ENCODE measurements at regions not wholly inside any gene's neighbourhood (a gene's known extent, or its start where the extent isn't known, plus 50 kb on each side); places are given as distances from the start of the nearest gene placed in this dataset.

DNA sequence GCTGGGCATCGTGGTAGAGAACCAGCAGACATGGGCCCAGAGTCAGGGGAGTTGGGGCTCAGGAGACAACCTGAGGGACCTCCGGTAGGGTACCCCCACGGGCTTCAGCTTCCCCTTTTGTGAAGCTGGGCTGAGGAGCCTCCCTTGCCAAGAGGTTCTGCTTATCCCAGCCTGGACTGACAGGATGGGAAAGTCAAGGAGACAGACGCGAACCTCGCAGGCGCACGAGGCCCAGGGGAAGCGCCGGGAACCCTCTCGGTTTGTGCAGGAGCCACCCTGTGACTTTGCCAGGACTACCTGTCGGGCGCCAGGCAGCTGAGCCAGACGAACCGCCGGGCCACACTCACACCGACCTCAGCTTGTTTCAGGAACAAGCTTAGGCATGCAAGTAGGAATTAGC lies 566.1 kb downstream of the BRD1 start:
- TF ChIP-seq, protein P1, sequence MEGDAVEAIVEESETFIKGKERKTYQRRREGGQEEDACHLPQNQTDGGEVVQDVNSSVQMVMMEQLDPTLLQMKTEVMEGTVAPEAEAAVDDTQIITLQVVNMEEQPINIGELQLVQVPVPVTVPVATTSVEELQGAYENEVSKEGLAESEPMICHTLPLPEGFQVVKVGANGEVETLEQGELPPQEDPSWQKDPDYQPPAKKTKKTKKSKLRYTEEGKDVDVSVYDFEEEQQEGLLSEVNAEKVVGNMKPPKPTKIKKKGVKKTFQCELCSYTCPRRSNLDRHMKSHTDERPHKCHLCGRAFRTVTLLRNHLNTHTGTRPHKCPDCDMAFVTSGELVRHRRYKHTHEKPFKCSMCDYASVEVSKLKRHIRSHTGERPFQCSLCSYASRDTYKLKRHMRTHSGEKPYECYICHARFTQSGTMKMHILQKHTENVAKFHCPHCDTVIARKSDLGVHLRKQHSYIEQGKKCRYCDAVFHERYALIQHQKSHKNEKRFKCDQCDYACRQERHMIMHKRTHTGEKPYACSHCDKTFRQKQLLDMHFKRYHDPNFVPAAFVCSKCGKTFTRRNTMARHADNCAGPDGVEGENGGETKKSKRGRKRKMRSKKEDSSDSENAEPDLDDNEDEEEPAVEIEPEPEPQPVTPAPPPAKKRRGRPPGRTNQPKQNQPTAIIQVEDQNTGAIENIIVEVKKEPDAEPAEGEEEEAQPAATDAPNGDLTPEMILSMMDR (IDR thresholded peaks at IDR 0.05; ENCODE audit: insufficient read depth, low read length, severe bottlenecking) = no peak
- no peaks in the 10 kb centered on the region for H3K27me3 ChIP-seq (ENCODE audit: control insufficient read depth, insufficient read depth, low read length)
- DNase-seq (ENCODE audit: low read depth) (no peak), FAIRE-seq (no peak)
- H3K36me3 ChIP-seq (ENCODE audit: control insufficient read depth, insufficient read depth, low read length) = no peaks in the 10 kb centered on the region
- H3K4me3 ChIP-seq (ENCODE audit: low read depth, low read length) = no peak overlapping the region

DNA sequence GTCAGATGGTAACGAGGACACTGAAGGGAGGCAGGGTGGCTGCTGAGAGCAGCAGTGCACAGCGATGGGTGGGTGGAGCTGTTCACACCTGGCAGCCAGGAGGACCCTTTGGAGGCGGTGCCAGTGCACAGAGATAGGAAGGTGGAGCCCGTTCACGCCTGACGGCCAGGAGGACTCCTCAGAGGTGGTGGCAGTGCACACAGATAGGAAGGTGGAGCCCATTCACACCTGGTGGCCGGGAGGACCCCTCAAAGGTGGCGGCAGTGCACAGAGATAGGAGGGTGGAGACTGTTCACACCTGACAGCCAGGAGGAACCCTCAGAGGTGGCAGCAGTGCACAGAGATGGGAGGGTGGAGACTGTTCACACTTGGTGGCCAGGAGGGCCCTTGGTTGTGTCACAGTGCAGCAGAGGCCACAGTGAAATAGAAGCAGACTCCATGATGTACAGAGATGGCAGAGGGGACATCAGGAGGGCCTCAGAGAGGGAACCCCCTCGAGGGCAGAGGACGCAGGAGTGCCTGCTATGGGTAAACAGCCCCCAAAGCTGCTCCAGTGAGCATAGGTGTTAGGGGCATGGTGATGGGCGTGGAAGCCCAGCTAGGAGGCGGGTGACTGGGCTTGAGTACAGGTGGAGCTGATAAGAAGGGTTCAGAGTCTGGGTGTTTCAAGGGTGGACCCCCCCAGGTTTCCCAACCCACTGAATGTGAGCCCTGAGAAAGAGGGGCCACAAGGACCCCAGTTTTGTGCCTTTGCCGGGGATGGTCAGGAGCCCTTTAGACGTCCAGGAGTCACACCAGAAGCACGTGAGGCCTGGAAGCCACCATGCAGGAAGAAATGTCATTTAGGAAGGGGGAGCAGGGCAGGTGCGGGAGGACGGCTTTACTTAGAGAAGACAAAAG lies 566.7 kb downstream of the BRD1 start:
- Histone ChIP-seq H3K36me3 (ENCODE audit: control insufficient read depth, insufficient read depth, low read length) (no peaks in the 10 kb centered on the region), H3K4me3 (ENCODE audit: low read depth, low read length) (no peak overlapping the region), H3K27me3 (ENCODE audit: control insufficient read depth, insufficient read depth, low read length) (no peaks in the 10 kb centered on the region)
- TF ChIP-seq, protein P1 (IDR thresholded peaks at IDR 0.05; ENCODE audit: insufficient read depth, low read length, severe bottlenecking) = no peak
- FAIRE-seq = no peak
- no peak for DNase-seq (ENCODE audit: low read depth)

DNA sequence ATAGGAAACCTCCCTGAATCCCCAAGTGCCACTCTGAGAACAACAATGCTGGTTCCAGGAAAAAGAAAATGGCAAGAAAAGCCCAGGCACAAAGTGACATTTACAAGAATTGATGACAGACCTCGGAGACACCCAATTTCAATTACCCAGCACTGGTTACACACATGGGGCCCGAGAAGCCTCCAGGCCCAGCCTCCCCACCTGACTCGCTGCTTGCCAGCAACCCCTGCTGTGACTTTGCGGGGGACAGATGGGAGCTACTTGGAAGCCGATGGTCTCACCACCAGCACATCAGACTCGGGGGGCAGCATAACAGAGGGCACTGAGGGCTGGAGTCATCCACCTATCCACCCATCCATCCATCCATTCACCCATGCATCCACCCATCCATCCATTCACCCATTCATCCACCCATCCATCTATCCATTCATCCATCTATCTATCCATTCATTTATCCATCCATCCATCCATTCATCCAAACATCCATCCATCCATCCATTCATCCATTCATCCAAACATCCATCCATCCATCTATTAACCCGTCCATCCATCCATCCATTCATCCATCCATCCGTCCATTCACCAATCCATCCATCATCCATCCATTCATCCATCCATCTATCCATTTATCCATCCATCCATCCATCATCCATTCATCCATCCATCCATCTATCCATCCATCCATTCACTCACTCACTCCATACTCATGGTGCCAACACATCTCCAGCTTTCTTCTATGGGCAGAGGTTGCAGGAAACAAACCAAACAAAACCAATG lies 567.6 kb downstream of the BRD1 start:
- no peak for DNase-seq (ENCODE audit: low read depth)
- Histone ChIP-seq H3K4me3 (ENCODE audit: low read depth, low read length) (no peak overlapping the region), H3K36me3 (ENCODE audit: control insufficient read depth, insufficient read depth, low read length) (no peaks in the 10 kb centered on the region), H3K27me3 (ENCODE audit: control insufficient read depth, insufficient read depth, low read length) (no peaks in the 10 kb centered on the region)
- TF ChIP-seq, protein P1 (IDR thresholded peaks at IDR 0.05; ENCODE audit: insufficient read depth, low read length, severe bottlenecking) = no peak
- FAIRE-seq = no peak

DNA sequence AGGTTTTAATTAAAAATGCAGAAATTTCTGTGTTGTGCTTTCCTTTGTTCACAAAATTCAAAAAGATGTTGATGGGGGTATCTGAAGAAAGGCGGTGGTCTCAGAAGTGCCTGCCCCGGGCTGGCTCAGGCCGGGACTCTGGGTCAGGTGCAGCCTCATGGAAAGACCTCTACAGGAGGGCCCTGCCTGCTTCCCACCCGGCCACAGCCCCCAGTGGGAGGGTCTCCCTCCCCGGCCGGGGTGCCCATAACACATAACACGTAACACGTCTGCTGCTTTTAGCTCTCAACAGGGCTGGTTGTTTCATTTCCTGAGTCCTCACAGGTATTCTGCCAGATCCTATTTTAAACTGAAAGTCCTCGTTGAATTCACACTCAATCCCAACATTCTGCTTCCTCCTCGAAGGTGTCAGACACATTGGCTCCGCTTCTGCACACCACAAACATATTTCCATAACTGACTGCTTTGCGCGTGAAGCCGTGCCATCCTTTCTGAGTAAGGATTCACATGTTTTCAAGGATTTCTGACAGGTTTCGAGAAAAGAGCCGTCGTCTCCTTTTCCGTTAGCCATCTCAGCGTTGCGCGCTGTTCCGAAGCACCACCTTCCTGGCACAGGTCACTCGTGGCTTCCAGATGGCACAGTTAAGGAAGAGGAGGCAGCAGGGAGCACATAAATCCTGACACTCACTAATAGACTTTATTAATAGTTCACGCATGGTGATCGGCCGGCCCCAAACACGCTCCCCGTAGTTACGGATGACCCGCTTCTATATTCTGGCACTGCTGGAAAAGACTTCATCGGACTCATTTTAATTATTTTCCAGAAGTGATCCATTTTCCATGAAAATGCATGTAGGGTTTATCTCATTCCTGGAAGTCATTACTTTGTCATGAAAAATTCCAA lies 569.3 kb downstream of the BRD1 start:
- TF ChIP-seq, protein P1 (IDR thresholded peaks at IDR 0.05; ENCODE audit: insufficient read depth, low read length, severe bottlenecking) = no peak
- no peaks in the 10 kb centered on the region for H3K36me3 ChIP-seq (ENCODE audit: control insufficient read depth, insufficient read depth, low read length)
- DNase-seq (ENCODE audit: low read depth) (no peak), FAIRE-seq (peak; percentile 66)
- no peak overlapping the region for H3K4me3 ChIP-seq (ENCODE audit: low read depth, low read length)
- H3K27me3 ChIP-seq (ENCODE audit: control insufficient read depth, insufficient read depth, low read length) = no peaks in the 10 kb centered on the region

DNA sequence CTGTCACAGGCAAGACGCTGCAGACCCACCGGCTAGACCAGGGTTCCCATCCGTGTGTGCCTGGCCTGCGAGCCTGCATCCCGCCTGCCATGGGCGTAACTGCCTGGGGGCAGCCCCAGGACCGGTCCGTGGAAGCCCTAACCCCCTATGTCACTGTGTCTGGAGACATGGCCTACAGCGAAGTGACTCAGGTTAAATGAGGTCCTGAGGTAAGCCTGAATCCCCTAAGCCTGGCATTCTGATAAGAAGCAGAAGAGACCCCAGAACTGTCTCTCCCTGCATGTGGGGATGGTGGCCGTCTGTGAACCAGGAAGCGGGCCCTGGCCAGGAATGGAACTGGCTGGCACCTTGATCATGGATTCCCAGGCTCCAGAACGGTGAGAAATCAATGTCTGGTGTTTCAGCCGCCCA lies 570.1 kb downstream of the BRD1 start:
- Histone ChIP-seq H3K4me3 (ENCODE audit: low read depth, low read length) (no peak overlapping the region), H3K36me3 (ENCODE audit: control insufficient read depth, insufficient read depth, low read length) (no peaks in the 10 kb centered on the region), H3K27me3 (ENCODE audit: control insufficient read depth, insufficient read depth, low read length) (no peaks in the 10 kb centered on the region)
- DNase-seq (ENCODE audit: low read depth) = no peak
- TF ChIP-seq, protein P1 (IDR thresholded peaks at IDR 0.05; ENCODE audit: insufficient read depth, low read length, severe bottlenecking) = no peak
- FAIRE-seq = no peak

All from bronchial epithelial cell (primary cell).